Posterior vena cava (tissue), 2 donors: ENCODE measurements at regions not wholly inside any gene's neighbourhood (a gene's known extent, or its start where the extent isn't known, plus 50 kb on each side); places are given as distances from the start of the nearest gene placed in this dataset.

Source experiments
- DNase-seq: peaks from one replicate; pipeline ENCODE4 v3.0.0-alpha.2; 2020; ENCODE audit warnings: low spot score
- intact Hi-C, 2 donors: fragments of 100-400 bp; cut with DNase I; formaldehyde crosslinking; loops; one replicate each; pipeline versions ENCODE4 v1.14.1 to v1.14.2; 2022 to 2023
- donor health status: DM: yes; HTN: yes; CAD: no.
- donor health status: DM: yes; HTN: yes; CAD: no.

DNA sequence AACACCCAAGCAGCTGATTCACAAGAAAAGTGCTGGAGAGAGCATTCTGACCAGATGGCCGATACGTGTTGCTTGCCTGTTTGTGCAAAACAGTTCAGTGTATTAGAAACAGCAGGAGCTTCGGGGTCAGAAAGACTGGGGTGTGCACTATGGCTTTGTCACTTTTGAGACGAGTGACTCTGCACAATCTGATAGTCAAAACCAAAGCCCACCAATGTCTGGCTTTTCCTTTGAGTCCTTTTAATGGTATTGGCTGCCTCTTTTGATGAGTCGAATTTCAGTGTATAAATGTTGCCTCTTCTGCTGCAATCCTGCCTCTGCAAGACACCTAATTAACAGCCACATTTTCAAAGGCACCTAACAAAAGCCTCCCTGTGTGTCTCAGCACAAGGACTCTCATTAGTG is 444.6 kb downstream of the AJAP1 start:
- intact Hi-C loops: no loop called here
- no peak for DNase-seq

DNA sequence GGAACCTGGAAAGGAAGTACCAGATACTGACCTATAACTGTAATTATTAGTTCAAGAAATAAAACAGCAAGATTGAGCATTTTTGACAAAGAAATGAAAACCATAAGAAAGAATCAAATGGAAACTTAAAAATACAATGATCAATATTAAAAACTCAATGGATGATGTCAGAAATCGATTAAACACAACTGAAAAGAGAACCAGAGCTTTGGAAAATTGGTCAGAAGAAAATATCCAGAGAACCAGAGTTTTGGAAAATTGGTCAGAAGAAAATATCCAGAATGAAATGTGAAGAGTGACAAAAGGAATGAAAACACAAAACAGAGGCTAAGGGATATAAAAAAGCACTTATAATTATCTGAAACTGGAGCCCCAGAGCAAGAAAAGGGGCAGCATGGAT is 438.6 kb downstream of the AJAP1 start:
- DNase-seq: no peak
- intact Hi-C loops: no loop called here

DNA sequence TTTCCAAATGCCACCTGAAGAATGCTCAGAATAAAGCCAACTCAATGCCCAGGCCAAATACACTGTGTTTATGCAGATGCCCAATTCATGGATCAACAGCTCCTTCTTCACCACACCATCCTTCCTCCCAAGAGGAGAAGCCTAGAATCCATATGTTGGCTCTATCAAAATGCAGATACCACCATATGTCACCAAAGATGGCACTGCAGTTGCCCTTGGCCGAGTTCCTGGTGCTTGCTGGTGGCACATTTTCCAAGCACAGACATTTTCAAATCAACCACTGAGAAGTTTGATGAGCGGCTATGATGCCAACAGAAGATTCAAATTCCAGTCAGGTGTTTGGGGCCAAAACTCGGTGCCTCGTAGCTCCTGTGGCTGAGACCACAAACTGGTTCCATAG is 430.3 kb downstream of the AJAP1 start:
- no peak for DNase-seq
- intact Hi-C loops: no loop called here

DNA sequence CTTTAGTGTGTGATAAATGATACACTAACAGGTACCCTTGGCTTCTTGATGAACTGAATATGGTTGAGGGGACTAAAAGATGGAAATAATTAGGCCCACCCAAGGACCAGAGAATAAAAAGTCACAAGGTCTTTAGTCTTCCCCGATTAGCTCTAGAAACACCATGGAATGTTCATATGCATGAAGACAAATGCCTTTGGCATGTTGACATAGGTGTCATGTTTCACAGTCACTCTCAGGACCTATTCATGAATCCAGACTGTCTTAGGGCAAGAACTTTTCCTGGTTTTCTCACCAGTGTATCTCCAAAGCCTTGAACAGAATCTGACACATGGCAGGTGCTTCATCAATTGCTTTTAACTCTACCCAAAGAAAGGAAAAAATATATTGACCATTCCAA is 412.8 kb downstream of the AJAP1 start:
- DNase-seq: no peak
- intact Hi-C loops: no loop called here

DNA sequence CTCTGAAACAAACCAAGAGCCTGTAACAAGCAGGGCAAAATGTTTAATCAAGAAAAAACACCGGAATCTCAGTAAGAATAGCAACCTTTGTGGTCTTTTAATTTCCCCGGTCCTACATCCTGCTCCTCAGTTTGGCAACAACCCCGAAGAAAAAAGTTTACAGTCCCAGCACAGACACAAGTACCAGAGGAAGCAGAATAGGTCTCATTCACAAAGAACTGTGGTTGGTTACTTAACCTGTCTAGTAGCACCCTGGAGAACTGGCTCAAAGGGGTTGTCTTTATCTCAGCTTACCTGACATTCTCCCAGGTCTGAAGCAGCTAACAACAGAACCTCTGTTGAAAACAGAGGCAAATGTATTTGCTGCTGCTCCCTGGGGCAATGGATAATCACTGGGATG is 399.3 kb downstream of the AJAP1 start:
- intact Hi-C loops: no loop called here
- DNase-seq: no peak

DNA sequence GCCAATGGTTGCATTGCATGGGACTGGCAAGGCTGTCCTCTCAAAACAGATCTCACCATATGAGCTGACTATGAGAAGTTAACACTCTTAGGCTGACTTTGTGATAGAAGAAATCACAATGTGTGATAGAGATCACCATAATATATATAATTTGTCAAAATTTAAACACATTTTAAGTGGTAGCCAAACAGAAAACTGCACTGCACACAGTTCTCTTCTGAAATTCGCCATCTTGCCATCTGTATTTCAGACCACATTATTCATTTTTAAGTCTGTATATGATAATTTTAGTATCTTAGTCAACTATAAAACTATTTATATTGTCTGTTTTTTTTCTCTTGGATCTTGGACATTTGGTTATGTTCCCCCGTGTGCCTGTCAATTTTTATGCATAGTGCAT is 374.7 kb downstream of the AJAP1 start:
- no peak for DNase-seq
- intact Hi-C loops: no loop called here

DNA sequence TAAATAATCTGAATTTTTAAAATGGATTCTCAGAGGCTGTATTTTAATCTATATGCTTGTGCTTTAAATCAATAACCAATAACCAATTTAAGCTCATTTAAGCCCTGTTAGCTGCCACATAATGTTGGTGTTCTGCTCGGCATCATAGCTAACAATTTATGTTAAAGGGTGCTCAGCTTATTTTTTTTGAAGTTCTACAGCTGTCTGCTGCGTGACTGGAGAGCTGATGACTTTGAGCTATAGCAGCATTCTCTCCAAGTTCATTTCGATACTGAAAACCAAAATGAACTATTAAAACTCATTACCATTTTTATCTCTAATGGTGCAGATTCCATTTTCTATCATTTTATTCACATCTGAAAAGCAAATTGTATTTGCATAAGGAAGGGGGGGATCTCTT is 357.8 kb downstream of the AJAP1 start:
- intact Hi-C loops: no loop called here
- DNase-seq: no peak

DNA sequence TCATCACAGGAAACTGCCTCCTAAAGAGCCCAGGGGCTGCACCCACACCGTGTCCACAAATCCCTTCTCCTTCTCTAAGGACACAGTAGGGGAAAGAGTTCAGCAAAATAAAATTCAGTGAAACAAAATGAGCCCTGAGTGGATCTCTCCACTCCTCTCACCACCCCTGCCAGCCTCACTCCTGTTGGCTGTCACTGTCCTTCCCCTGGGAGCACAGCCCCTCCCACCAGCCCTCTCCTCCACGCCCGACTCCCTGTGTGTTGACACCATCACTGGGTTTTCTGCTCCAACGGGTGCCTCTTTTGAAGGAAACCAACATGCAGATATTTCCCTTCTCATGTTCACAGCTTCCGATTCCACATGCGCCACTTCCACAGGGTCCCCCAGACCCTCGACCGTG is 356.2 kb downstream of the AJAP1 start:
- intact Hi-C loops: no loop called here
- DNase-seq: no peak

DNA sequence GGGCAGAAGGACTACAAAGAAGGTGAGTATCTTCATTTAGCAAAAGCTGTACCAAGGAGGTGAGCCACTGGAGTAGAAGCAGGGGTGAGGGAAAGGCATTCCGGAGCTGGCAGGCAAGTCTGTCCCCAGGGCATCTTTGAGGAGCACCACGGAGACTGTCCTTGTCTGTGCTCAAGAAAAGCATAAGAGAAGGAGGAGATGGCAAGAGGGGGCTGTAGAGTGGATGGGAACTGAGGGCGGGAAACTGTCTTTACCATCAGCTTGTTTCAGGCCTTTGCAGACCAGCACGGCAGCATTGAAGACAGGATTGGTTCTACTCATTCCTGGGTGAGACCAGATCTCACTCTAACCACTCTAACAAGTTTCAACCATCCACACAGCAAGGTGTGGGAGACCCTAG is 355.8 kb downstream of the AJAP1 start:
- intact Hi-C loops: no loop called here
- DNase-seq: no peak

DNA sequence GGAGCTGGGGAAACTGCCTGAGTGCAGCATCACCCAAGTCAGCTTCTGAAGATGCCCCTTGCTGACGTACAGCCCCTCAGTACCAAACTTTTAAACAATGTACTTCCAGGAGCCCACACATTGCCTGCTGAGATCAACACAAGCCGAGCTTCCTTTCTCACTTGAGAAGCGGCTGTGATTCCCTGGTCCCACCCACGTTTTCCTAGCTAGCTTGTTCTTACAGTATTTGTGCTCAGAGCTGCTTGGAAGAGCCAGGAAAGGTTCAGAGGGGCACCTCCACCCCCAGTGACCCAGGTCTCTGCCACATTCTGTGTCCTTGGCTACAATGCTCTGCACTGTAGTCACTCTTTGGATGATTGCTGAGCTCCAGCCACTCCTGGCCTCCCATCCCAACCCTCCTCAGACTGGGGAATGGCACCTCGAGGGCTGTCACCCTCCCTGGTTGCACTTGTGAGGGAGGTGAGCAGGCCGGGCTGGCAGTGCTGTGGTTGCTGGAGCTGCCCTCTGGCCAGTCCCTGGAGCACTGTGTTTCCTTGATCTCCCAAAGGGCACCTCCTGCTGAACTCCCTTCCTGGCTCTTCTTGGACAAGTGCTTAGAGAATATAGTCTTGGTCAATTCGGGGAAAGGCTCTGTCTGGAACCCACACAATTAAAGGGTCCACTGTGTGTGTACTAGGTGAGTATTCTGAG is 355.1 kb downstream of the AJAP1 start:
- intact Hi-C loops: no loop called here
- no peak for DNase-seq

DNA sequence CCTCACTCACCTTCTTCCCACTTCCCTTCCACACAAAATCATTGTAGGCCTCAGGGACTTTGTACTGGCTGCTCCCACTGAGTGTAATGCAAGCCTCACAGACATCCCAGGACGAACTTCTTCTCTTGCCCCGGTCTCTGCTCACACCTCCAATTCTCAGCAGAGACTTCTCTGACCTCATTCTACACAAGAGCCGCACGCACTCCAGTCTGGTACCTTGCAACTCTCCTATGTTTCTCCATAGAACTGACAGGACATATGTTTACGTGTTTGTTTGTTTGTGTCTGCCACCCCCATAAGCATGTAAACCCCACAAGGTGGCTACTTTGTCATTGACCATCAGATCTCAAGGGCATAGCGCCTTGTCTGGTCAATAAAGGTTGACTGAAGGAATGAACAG is 350.8 kb downstream of the AJAP1 start:
- DNase-seq: no peak
- intact Hi-C loops: no loop called here

DNA sequence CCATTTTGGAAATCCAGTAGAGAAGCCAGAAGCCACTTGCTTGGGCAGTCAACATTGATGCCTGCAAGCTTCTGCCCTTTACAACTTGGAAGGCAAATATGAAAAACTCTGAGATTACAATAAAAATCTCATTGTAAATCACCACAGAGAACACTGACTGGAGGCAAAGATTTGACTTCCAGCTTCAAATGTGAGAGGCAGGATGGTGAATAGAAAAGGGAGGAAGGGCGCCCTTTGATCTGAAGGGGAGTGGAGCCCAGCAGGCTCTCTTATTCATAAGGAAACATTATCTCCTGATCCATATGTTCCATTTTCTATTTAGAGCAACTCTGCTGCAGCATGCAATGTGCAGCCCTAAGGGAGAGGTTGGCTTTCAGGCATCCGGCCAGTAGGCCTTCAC is 348.3 kb downstream of the AJAP1 start:
- intact Hi-C loops: no loop called here
- no peak for DNase-seq

DNA sequence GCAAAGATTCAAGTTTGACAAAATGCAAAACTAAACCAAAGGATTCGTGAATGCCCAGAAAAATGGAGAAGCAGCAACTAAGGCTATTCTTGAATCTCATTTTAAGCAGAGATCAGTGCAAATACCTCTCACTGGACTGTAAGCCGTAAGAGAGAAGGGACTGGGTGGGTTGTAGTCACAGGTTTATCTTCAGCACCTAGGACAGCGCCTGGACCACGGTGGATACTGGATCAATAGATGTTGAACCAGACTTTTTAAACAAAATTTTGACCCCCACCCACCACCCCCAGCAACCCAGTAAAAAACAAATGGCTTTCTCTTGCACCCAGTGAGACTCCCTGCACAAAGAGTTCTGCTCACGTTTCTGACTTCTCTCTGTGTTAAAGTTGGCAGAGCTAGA is 347.1 kb downstream of the AJAP1 start:
- intact Hi-C loops: no loop called here
- no peak for DNase-seq

DNA sequence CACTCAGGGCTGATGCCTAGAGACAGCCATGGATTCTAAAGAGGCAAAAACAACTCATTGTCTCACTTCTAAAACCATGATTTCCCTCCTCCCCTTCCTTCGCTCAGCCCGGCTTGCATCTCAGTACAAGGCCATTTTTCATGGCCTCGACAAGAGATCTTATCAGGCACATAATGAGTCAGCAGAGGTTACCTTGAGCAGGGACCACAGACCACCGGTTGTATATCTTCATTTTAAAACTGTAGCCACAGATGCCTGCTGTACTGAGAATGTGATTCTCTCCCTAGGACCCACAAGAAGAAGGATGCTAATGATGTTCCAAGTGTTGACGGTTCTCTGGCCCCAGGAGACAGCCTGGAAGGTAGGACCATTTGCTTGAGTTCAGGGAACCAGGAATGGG is 331.9 kb downstream of the AJAP1 start:
- intact Hi-C loops: no loop called here
- DNase-seq: no peak

DNA sequence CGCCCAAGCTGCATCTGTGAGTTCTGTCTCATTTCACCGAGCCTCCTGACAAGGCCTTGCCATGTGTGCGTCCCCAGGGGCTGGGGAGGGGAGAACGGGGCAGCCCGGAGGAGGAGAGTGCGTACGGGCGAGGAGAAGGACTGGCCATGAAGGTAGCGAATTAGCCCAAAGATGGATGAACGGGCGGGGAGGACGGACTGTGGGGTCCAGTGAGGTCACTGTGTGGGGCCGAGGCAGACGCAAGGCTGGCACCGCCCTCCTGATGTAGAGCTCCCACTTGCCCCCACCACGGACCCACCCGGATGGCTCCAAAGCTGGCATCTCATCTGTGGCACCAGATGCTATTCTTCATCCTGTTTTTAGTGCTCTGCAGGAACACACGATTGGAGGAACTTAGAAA is 330.4 kb downstream of the AJAP1 start:
- intact Hi-C loops: no loop called here

DNA sequence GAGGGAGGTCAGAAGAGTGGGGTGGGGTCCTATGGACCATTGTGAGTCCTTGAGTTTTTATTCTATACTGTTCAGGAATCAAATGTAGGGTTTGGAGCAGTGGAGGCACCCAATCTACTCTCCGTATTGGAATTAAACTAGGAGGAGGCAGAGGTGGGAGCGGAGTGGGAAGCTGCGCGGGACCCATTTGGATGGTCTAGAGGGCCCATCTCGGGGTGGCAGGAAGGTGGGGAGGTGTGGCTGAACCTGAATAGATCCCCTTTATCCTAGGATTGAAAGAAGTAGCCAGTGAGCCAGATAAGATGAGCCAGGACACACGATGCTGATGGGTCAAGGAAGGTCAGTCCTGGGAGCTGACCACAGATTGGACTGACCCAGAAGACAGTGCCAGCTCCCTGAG is 325.8 kb downstream of the AJAP1 start:
- DNase-seq: no peak
- intact Hi-C loops: no loop called here

More for the DNA sequence above, 330.4 kb downstream of the AJAP1 start:
- DNase-seq: no peak

DNA sequence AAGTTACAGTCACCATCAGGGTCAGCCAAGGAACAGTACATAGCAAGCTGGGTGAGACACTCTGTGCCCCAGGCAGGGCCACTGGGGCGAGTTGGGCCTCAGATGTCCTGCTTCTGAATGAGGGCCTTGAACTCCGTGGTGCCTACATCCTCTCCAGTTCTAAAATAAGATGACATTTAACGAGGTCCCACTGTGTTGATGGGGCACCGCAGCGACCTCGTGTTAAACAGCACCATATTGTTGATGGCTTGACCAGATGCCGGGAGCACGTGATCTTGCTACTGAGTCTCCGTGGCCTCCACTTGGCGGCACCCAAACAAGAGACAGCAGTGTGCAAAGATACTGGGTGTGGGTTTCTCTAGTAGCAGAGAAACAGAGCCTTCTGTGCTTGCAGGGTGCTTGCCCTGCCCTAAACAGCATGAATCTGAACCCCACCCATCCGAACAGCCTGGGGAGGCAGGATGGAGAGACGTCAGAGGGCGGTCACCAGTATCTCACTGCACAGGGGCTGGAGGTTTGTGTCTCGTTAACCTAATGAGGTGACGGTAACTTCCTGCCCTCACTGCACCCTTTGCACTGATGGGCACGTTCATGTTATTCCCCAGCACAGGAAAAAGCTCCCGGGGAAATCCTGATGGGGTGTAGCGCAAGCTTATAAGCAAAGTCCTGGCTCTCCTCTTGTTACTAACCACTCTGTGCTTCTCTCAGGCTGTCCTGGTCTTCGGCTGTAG is 324.4 kb downstream of the AJAP1 start:
- DNase-seq: no peak
- intact Hi-C loops: no loop called here

DNA sequence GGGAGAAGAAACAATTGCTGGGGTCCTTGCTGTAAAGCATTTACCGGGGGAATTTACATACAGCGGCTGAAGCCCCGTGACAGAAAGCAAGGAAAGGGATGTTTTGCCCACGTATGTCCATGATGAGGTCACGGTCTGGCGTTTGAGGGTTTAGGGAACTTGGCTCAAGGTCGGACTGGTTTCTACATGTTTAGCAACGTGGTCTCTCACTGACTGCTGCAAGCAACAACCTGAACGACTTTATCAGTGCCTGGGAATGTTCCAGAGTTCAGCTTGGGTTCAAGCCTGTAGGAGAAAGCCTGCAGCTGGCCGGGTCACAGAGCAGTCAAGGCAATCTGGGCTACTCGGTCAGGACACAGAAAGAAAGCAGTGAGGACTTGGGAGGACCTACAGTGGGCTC is 323.3 kb downstream of the AJAP1 start:
- DNase-seq: no peak
- intact Hi-C loops: no loop called here

DNA sequence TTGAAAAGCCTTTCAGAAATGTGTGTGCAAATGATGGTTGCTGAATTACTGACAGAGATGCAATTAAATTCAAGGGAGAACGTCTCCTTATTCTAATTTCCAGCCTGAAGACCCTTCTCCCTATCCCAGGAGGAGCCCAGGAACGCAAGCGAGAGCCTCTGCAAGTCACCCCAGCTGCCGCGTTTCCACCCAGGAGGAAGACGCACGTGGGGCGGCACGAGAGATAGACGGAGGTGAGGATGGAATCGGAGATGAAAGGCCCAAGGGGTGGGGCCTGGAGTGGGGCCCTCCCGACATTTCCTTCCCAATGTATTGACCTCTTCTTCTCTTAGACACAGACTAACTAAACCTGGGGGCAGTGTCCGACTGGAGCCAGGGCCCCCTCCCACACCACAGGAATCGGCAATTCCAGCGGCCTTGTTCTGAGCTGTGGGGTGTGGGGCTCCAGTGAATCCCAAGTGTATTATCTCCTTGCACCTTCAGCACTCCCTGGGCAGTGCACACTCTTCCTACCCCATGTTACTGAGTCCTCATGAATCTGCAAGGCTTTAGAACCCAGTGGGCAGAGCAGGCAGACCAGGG is 322.5 kb downstream of the AJAP1 start:
- no peak for DNase-seq
- intact Hi-C loops: no loop called here

DNA sequence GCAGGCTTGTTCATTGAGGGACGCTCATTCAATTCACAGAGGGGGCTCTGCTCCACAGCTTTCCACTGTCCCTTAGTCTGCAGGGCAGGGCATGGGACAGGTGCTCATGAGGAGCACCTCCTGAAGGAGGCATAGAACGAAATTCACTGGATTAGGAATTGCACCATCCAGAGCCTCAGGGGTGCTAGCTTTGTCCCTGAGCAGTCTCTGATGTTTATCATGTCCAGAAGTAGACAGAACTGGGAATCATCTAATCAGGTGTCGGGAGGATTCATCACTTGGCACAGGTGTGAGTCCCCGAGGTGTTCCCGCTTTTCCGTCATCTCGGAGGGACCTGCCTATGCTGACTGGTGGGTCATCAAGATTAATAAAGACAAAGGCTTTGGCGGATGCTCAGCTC is 321.4 kb downstream of the AJAP1 start:
- intact Hi-C loops: no loop called here
- no peak for DNase-seq
